ENCODE measurements at regions not wholly inside any gene's neighbourhood (a gene's known extent, or its start where the extent isn't known, plus 50 kb on each side); places are given as distances from the start of the nearest gene placed in this dataset.

GRCh38 chr3:124057420-124057819 lies 65.5 kb upstream of the ROPN1 start:
- H4K20me1 ChIP-seq (ENCODE audit: insufficient read depth): no peaks in the 10 kb centered on the region
- BruUV-seq (replicated peaks): no TSS peak
- TF ChIP-seq EZH2 (IDR thresholded peaks at IDR 0.05; ENCODE audit: low read depth): no peak
- no peak overlapping the region for H3K4me2 ChIP-seq
- no peak overlapping the region for H2AFZ ChIP-seq
- no peaks in the 10 kb centered on the region for H3K9me3 ChIP-seq (ENCODE audit: insufficient read depth, low read depth)
- POLR2A ChIA-PET (ENCODE audit: unreplicated experiment): no interaction called here
- H3K36me3 ChIP-seq (ENCODE audit: low read depth): no peaks in the 10 kb centered on the region
- no peaks in the 10 kb centered on the region for H3F3A ChIP-seq (ENCODE audit: insufficient read depth, low read depth)
- H3K27ac ChIP-seq: no peak overlapping the region
- intact Hi-C loops (cut with micrococcal nuclease; ENCODE audit: unreplicated experiment): no loop called here
- H3K4me3 ChIP-seq: no peak overlapping the region
- no peaks in the 10 kb centered on the region for H3K9me2 ChIP-seq (ENCODE audit: insufficient read depth)
- CTCF ChIA-PET: no interaction called here
- no peaks in the 10 kb centered on the region for H3K4me1 ChIP-seq (replicated peaks; ENCODE audit: insufficient read depth)
- H3K27me3 ChIP-seq (ENCODE audit: insufficient read depth, low read depth): peaks cover 47% of the 10 kb centered on the region; the same call in 1 of the 2 replicates
- DNase-seq: no peak
- no peaks in the 10 kb centered on the region for H3K79me2 ChIP-seq (ENCODE audit: low read depth)

- Histone ChIP-seq H3K4me3 (no peak overlapping the region), H3K9me2 (ENCODE audit: insufficient read depth) (no peaks in the 10 kb centered on the region), H3K9me3 (ENCODE audit: insufficient read depth, low read depth) (no peaks in the 10 kb centered on the region), H3K4me1 (replicated peaks; ENCODE audit: insufficient read depth) (no peaks in the 10 kb centered on the region), H3K79me2 (ENCODE audit: low read depth) (no peaks in the 10 kb centered on the region), H3K27me3 (ENCODE audit: insufficient read depth, low read depth) (peaks cover 54% of the 10 kb centered on the region), H3K4me2 (no peak overlapping the region), H3K36me3 (ENCODE audit: low read depth) (no peaks in the 10 kb centered on the region), H3K27ac (no peak overlapping the region), H2AFZ (no peak overlapping the region), H3F3A (ENCODE audit: insufficient read depth, low read depth) (no peaks in the 10 kb centered on the region), H4K20me1 (ENCODE audit: insufficient read depth) (no peaks in the 10 kb centered on the region)
- ChIA-PET POLR2A (ENCODE audit: unreplicated experiment) (no interaction called here), CTCF (no interaction called here)
- BruUV-seq (replicated peaks): no TSS peak
- intact Hi-C loops (cut with micrococcal nuclease; ENCODE audit: unreplicated experiment): no loop called here
- no peak for DNase-seq
- TF ChIP-seq CTCF (conservative IDR thresholded peaks at IDR 0.05): no peak
- TF ChIP-seq EZH2 (IDR thresholded peaks at IDR 0.05; ENCODE audit: low read depth): no peak
Measured at GRCh38 chr3:124059580-124059979, 67.7 kb upstream of the ROPN1 start.

GRCh38 chr3:124063197-124063909 lies 71.4 kb upstream of the ROPN1 start:
- Histone ChIP-seq H3K9me3 (ENCODE audit: insufficient read depth, low read depth) (no peaks in the 10 kb centered on the region), H3F3A (ENCODE audit: insufficient read depth, low read depth) (no peaks in the 10 kb centered on the region), H3K4me3 (no peak overlapping the region), H4K20me1 (ENCODE audit: insufficient read depth) (no peaks in the 10 kb centered on the region), H3K9me2 (ENCODE audit: insufficient read depth) (no peaks in the 10 kb centered on the region), H3K36me3 (ENCODE audit: low read depth) (no peaks in the 10 kb centered on the region), H3K79me2 (ENCODE audit: low read depth) (no peaks in the 10 kb centered on the region), H3K27me3 (ENCODE audit: insufficient read depth, low read depth) (peaks cover 42% of the 10 kb centered on the region), H2AFZ (no peak overlapping the region), H3K27ac (no peak overlapping the region), H3K4me2 (no peak overlapping the region), H3K4me1 (replicated peaks; ENCODE audit: insufficient read depth) (no peaks in the 10 kb centered on the region)
- ChIA-PET CTCF (no interaction called here), POLR2A (ENCODE audit: unreplicated experiment) (no interaction called here)
- no peak for DNase-seq
- intact Hi-C loops (cut with micrococcal nuclease; ENCODE audit: unreplicated experiment): no loop called here
- no TSS peak for BruUV-seq (replicated peaks)
- TF ChIP-seq CTCF (conservative IDR thresholded peaks at IDR 0.05) (no peak), EZH2 (IDR thresholded peaks at IDR 0.05; ENCODE audit: low read depth) (no peak)

GRCh38 chr3:124064050-124064449 lies 72.1 kb upstream of the ROPN1 start:
- CTCF ChIA-PET: no interaction called here

More at GRCh38 chr3:124064050-124064449, 72.1 kb upstream of the ROPN1 start:
- Histone ChIP-seq H3K36me3 (ENCODE audit: low read depth) (no peaks in the 10 kb centered on the region), H3K4me1 (replicated peaks; ENCODE audit: insufficient read depth) (no peaks in the 10 kb centered on the region), H3F3A (ENCODE audit: insufficient read depth, low read depth) (no peaks in the 10 kb centered on the region), H3K4me2 (no peak overlapping the region), H3K9me3 (ENCODE audit: insufficient read depth, low read depth) (no peaks in the 10 kb centered on the region), H3K27ac (no peak overlapping the region), H3K9me2 (ENCODE audit: insufficient read depth) (no peaks in the 10 kb centered on the region), H3K79me2 (ENCODE audit: low read depth) (no peaks in the 10 kb centered on the region), H4K20me1 (ENCODE audit: insufficient read depth) (no peaks in the 10 kb centered on the region), H3K27me3 (ENCODE audit: insufficient read depth, low read depth) (peaks cover 42% of the 10 kb centered on the region), H3K4me3 (no peak overlapping the region), H2AFZ (no peak overlapping the region)
- DNase-seq: no peak
- no TSS peak for BruUV-seq (replicated peaks)
- POLR2A ChIA-PET (ENCODE audit: unreplicated experiment): interaction anchor here (0.7 kb wide), 1 partner anchor 111 kb away, joined by 4 read pairs; no protein-coding TSS in a partner anchor
- intact Hi-C loops (cut with micrococcal nuclease; ENCODE audit: unreplicated experiment): no loop called here
- TF ChIP-seq EZH2 (IDR thresholded peaks at IDR 0.05; ENCODE audit: low read depth): no peak
- TF ChIP-seq CTCF (conservative IDR thresholded peaks at IDR 0.05): no peak
